ENCODE measurements at regions not wholly inside any gene's neighbourhood (a gene's known extent, or its start where the extent isn't known, plus 50 kb on each side); places are given as distances from the start of the nearest gene placed in this dataset.

DNA sequence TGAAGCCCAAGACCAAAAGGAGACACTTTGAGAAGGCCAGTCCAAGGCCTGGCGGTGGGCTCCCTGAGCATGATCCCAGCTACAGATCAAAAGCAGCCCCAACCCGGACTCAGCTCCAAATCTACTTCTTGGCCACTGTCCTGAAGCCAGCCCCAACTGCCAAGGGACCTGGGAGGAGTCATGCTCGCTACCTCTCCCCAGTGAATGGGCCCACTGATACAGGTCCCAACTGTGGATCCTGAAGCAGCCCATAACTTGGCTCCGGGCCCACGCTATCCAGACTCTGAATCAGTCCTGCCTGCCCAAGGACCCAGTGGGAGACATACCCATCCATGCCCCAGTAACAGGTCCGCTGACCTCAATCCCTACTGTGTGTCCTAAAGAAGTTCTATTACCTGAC is 1545.3 kb upstream of the C9orf72 start:
- H3K4me3 ChIP-seq = no peak overlapping the region
- no peak for TF ChIP-seq CTCF (IDR thresholded peaks at IDR 0.05)
- TF ChIP-seq POLR2A (IDR thresholded peaks at IDR 0.05) = no peak
- no peaks in the 10 kb centered on the region for H3K27me3 ChIP-seq
- no peak overlapping the region for H3K27ac ChIP-seq
- no peaks in the 10 kb centered on the region for H3K36me3 ChIP-seq (ENCODE audit: low read depth, missing control alignments)
- intact Hi-C loops (cut with DNase I; ENCODE audit: low total_unique reads) = no loop called here
- DNase-seq = no peak
- 60 to 69% methylated on average over 3 to 6 of the region's 6 CpGs for WGBS, 2 donors
- H3K4me1 ChIP-seq = no peaks in the 10 kb centered on the region
- H3K9me3 ChIP-seq = no peaks in the 10 kb centered on the region

DNA sequence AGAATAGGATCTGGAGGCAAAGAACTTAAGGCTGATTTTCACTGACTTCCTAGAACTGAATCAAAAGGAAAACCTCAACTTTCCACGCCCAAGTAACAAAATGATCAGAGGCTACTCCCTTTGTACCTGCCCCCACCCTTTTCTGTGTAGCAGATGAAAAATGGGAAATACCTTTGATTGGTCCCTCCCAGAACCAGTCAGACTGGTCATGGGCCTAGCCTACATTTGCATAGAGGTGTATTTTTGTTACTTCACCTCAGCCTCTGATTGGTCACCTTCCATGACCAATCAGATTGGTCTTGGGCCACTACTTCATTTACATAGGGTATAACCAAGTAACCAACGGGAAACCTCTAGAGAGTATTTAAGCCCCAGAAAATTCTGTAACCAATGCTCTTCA is 1553.5 kb upstream of the C9orf72 start:
- H3K27ac ChIP-seq = no peak overlapping the region
- H3K27me3 ChIP-seq = no peaks in the 10 kb centered on the region
- no peak for DNase-seq
- no peaks in the 10 kb centered on the region for H3K36me3 ChIP-seq (ENCODE audit: low read depth, missing control alignments)
- intact Hi-C loops (cut with DNase I; ENCODE audit: low total_unique reads) = no loop called here
- no peaks in the 10 kb centered on the region for H3K9me3 ChIP-seq
- H3K4me1 ChIP-seq = no peaks in the 10 kb centered on the region
- 69 to 79% methylated on average over 2 of the region's 2 CpGs for WGBS, 2 donors
- H3K4me3 ChIP-seq = no peak overlapping the region
- TF ChIP-seq POLR2A (IDR thresholded peaks at IDR 0.05) (no peak), CTCF (IDR thresholded peaks at IDR 0.05) (no peak)

DNA sequence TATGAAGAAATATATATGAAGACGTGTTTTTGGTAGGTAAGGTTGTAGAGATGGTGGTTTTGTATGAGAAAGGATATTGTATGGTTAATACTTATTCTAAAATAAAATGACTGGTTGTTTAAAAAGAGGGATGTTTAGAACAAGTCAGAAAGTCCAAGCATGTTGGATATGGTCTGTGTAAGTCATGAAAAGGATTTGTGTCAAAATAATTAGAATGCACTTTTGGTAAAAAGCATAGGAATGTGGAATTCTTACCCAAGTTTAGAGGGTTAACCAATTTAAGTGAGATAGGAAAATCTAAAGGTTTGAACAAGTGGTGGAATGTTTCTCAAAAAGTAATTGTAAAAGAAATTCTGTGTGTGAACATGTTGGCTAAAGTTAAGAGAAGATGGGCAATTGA is 1556.5 kb upstream of the C9orf72 start:
- Histone ChIP-seq H3K9me3 (no peaks in the 10 kb centered on the region), H3K36me3 (ENCODE audit: low read depth, missing control alignments) (no peaks in the 10 kb centered on the region), H3K4me3 (no peak overlapping the region), H3K27me3 (no peaks in the 10 kb centered on the region), H3K27ac (no peak overlapping the region), H3K4me1 (no peaks in the 10 kb centered on the region)
- DNase-seq = no peak
- intact Hi-C loops (cut with DNase I; ENCODE audit: low total_unique reads) = no loop called here
- 73 to 94% methylated on average over 1 of the region's 1 CpG for WGBS, 2 donors
- TF ChIP-seq CTCF (IDR thresholded peaks at IDR 0.05) (no peak), POLR2A (IDR thresholded peaks at IDR 0.05) (no peak)

DNA sequence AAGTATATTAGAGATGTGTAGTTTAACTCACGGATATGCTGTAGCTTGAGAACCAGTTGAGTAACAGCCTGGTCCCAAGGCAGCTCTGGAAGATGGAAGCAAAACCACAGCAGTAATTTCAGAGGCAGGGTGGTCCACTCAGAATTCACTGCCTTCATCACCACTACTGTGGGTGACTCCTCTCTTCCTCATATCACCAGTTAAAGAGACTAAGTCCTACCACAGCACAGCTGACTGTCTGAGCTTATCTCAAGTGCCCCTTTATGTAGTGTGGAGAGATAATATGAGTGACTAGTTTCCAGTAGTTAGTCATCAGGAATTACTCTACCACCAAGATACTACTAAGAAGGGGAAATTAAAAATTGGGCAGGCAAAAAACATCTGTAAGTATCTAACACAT is 1571.2 kb upstream of the C9orf72 start:
- H3K9me3 ChIP-seq = no peaks in the 10 kb centered on the region
- H3K36me3 ChIP-seq (ENCODE audit: low read depth, missing control alignments) = no peaks in the 10 kb centered on the region
- intact Hi-C loops (cut with DNase I; ENCODE audit: low total_unique reads) = no loop called here
- H3K27me3 ChIP-seq = no peaks in the 10 kb centered on the region
- TF ChIP-seq POLR2A (IDR thresholded peaks at IDR 0.05) (no peak), CTCF (IDR thresholded peaks at IDR 0.05) (no peak)
- whole genome bisulfite sequencing, 2 donors = 84 to 89% methylated on average over 1 of the region's 1 CpG
- no peaks in the 10 kb centered on the region for H3K4me1 ChIP-seq
- H3K27ac ChIP-seq = no peak overlapping the region
- no peak for DNase-seq
- H3K4me3 ChIP-seq = no peak overlapping the region

DNA sequence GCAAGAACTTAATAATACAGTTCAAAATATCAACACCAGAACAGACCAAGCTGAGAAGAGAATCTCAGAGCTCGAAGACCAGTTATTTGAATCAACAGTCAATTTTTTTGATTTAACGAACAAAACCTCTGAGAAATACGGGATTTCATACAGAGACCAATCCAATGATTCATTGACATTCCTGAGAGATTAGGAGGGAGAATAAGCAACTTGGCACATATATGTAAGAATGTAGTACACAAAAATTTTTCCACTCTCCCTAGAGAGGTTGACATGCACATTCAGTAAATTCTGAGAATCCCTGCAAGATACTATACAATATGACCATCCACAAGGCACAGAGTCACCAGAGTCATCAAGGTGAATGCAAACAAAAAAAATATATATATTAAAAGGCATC is 1577.3 kb upstream of the C9orf72 start:
- DNase-seq = no peak
- H3K27ac ChIP-seq = no peak overlapping the region
- H3K4me3 ChIP-seq = no peak overlapping the region
- no peaks in the 10 kb centered on the region for H3K27me3 ChIP-seq
- TF ChIP-seq POLR2A (IDR thresholded peaks at IDR 0.05) = no peak
- TF ChIP-seq CTCF (IDR thresholded peaks at IDR 0.05) = no peak
- 86 to 94% methylated on average over 3 of the region's 3 CpGs for WGBS, 2 donors
- no peaks in the 10 kb centered on the region for H3K9me3 ChIP-seq
- no peaks in the 10 kb centered on the region for H3K4me1 ChIP-seq
- intact Hi-C loops (cut with DNase I; ENCODE audit: low total_unique reads) = no loop called here
- H3K36me3 ChIP-seq (ENCODE audit: low read depth, missing control alignments) = no peaks in the 10 kb centered on the region

Data from testis (tissue), 2 donors.